Hepatocyte (in vitro differentiated cells): ENCODE measurements at regions not wholly inside any gene's neighbourhood (a gene's known extent, or its start where the extent isn't known, plus 50 kb on each side); places are given as distances from the start of the nearest gene placed in this dataset.

Experiments used
- CTCF ChIP-seq: fragments of 200-600 bp; sonication (generic); IDR thresholded peaks from 2 replicates; pipeline ENCODE4 v1.5.1; 2016; ENCODE audit warnings: antibody characterized with exemption, mild to moderate bottlenecking; ENCODE audit not compliant: poor library complexity
- EZH2 ChIP-seq: fragments of 200-600 bp; sonication (generic); IDR thresholded peaks from 2 replicates; pipeline ENCODE4 v1.6.1; 2016; ENCODE audit warnings: antibody characterized with exemption, mild to moderate bottlenecking, borderline replicate concordance
- EZH2phosphoT487 ChIP-seq: fragments of 200-600 bp; sonication (generic); IDR thresholded peaks from one replicate; pipeline ENCODE4 v1.6.1; 2018; ENCODE audit warnings: antibody characterized with exemption, mild to moderate bottlenecking, low read depth, moderate library complexity; ENCODE audit not compliant: unreplicated experiment, severe bottlenecking

DNA sequence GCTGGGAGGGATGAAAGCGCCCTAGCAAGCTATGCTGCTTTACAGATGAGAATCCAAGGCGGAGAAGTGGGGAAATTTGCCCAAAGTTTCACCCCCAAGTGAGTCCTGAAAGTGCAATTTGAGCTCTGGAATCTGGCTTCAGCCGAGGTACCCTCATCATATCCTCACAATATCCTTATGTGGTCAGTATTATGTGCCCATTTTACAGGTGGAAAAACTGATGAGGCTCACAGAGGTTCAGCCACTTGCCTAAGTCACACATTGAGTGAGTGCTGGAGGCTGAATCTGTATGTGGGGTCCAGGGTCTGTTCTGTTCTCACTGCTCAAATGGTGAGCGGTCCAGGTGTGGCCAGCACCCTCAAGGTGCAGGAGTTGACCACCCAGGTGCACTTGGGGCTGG is 85.3 kb downstream of the MATN1 start:
- TF ChIP-seq CTCF, result no peak
- no peak for TF ChIP-seq EZH2
- TF ChIP-seq EZH2phosphoT487, result no peak
